ENCODE measurements at regions not wholly inside any gene's neighbourhood (a gene's known extent, or its start where the extent isn't known, plus 50 kb on each side); places are given as distances from the start of the nearest gene placed in this dataset.

DNA sequence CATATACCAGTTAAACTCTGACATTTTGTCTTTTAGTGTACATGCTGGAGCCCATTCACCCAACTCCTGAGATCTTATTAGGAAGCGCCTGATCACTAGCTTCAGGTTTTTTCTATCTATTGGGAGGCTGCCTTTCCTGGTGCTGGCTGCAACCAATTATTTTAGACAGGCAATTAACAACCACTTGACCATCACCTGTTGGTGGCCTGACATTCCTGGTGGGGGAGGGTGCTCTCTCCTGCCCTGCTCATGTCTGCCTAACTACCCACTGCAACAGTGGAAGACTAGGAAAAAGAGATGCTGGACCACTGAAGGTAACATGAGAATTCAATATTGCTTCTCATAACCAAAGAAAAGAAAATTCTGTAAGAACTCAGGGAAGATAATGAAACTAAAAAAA lies 190.3 kb upstream of the GRM3 start:
- no peak for TF ChIP-seq EZH2 (IDR thresholded peaks at IDR 0.05; ENCODE audit: low read length, missing control alignments)
- TF ChIP-seq, protein P1, sequence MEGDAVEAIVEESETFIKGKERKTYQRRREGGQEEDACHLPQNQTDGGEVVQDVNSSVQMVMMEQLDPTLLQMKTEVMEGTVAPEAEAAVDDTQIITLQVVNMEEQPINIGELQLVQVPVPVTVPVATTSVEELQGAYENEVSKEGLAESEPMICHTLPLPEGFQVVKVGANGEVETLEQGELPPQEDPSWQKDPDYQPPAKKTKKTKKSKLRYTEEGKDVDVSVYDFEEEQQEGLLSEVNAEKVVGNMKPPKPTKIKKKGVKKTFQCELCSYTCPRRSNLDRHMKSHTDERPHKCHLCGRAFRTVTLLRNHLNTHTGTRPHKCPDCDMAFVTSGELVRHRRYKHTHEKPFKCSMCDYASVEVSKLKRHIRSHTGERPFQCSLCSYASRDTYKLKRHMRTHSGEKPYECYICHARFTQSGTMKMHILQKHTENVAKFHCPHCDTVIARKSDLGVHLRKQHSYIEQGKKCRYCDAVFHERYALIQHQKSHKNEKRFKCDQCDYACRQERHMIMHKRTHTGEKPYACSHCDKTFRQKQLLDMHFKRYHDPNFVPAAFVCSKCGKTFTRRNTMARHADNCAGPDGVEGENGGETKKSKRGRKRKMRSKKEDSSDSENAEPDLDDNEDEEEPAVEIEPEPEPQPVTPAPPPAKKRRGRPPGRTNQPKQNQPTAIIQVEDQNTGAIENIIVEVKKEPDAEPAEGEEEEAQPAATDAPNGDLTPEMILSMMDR (conservative IDR thresholded peaks at IDR 0.05 in 1 of 2, IDR thresholded peaks at IDR 0.05 in 1 of 2; ENCODE audit: low read depth in 1 of 2, low read length in 2 of 2) = no peak
- H3K4me2 ChIP-seq (ENCODE audit: extremely low read depth, insufficient read depth, low read length) = no peak overlapping the region
- no peak overlapping the region for H3K4me3 ChIP-seq (replicated peaks in 1 of 4; ENCODE audit: control extremely low read depth in 1 of 4, insufficient read depth in 1 of 4, low read depth in 3 of 4, low read length in 4 of 4)

DNA sequence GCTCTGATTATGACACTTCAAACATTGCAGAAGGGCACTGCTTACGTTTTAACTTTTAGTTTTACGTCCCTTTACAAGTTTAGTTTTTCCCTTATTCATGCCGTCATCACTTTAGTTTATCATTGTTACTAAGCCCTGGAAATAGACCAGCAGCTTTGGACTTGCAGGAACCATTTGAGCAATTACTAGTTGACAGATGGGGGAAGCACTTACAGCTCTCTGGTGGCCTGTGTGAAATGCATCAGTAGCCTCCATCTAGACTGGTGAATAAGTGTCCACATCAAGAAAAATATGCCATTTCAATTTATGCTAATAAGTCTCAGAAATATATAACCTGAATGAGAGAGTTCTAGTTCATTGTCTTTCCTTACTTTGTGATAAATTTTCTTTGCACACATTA lies 194.9 kb upstream of the GRM3 start:
- Histone ChIP-seq H3K4me1 (ENCODE audit: control insufficient read depth, extremely low read depth, insufficient read depth, low read length) (no peaks in the 10 kb centered on the region), H3K9me3 (ENCODE audit: control insufficient read depth, insufficient read depth, low read depth, low read length) (no peaks in the 10 kb centered on the region), H3K4me3 (replicated peaks in 1 of 4; ENCODE audit: control extremely low read depth in 1 of 4, insufficient read depth in 1 of 4, low read depth in 3 of 4, low read length in 4 of 4) (no peak overlapping the region), H3K79me2 (ENCODE audit: control insufficient read depth, insufficient read depth, low read length) (no peaks in the 10 kb centered on the region), H3K9ac (ENCODE audit: insufficient read depth, low read length) (no peak overlapping the region), H3K27me3 (ENCODE audit: control insufficient read depth, insufficient read depth, low read length) (no peaks in the 10 kb centered on the region), H4K20me1 (ENCODE audit: control insufficient read depth, extremely low read depth, insufficient read depth, low read length) (no peaks in the 10 kb centered on the region), H3K27ac (ENCODE audit: insufficient read depth, low read length) (no peak overlapping the region), H2AFZ (ENCODE audit: low read length) (no peak overlapping the region), H3K36me3 (ENCODE audit: control insufficient read depth, insufficient read depth, low read length) (no peaks in the 10 kb centered on the region), H3K4me2 (ENCODE audit: extremely low read depth, insufficient read depth, low read length) (no peak overlapping the region)
- DNase-seq (ENCODE audit: low read depth in 2 of 2) = no peak
- no peak for TF ChIP-seq EZH2 (IDR thresholded peaks at IDR 0.05; ENCODE audit: low read length, missing control alignments)
- TF ChIP-seq, protein P1 (conservative IDR thresholded peaks at IDR 0.05 in 1 of 2, IDR thresholded peaks at IDR 0.05 in 1 of 2; ENCODE audit: low read depth in 1 of 2, low read length in 2 of 2) = no peak

More for the DNA sequence above, 190.3 kb upstream of the GRM3 start:
- H3K9ac ChIP-seq (ENCODE audit: insufficient read depth, low read length) = no peak overlapping the region
- H3K4me1 ChIP-seq (ENCODE audit: control insufficient read depth, extremely low read depth, insufficient read depth, low read length) = no peaks in the 10 kb centered on the region
- H3K27ac ChIP-seq (ENCODE audit: insufficient read depth, low read length) = no peak overlapping the region
- H2AFZ ChIP-seq (ENCODE audit: low read length) = no peak overlapping the region
- no peaks in the 10 kb centered on the region for H4K20me1 ChIP-seq (ENCODE audit: control insufficient read depth, extremely low read depth, insufficient read depth, low read length)
- no peak for DNase-seq (ENCODE audit: low read depth in 2 of 2)
- no peaks in the 10 kb centered on the region for H3K9me3 ChIP-seq (ENCODE audit: control insufficient read depth, insufficient read depth, low read depth, low read length)
- no peaks in the 10 kb centered on the region for H3K27me3 ChIP-seq (ENCODE audit: control insufficient read depth, insufficient read depth, low read length)
- no peaks in the 10 kb centered on the region for H3K79me2 ChIP-seq (ENCODE audit: control insufficient read depth, insufficient read depth, low read length)
- H3K36me3 ChIP-seq (ENCODE audit: control insufficient read depth, insufficient read depth, low read length) = no peaks in the 10 kb centered on the region

DNA sequence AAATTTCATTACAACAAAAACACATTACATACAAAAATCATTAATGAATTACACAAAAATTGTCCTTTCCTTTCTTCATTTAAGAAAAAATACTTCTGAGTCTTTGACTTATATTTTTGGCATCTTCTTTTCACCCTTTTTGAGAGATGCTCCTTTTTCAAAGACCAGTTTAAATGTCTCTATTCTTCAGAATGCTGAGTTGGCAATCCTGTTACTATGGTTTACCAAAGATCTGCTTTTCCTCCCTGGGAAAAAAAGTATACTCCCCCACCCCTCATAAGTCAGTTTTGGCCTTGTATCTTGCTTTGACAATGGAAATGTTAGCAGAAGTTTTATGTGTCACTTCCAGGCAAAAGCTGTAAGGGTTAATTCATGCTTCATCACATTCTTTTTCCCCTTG lies 198.4 kb upstream of the GRM3 start:
- Histone ChIP-seq H3K9me3 (ENCODE audit: control insufficient read depth, insufficient read depth, low read depth, low read length) (no peaks in the 10 kb centered on the region), H3K4me2 (ENCODE audit: extremely low read depth, insufficient read depth, low read length) (no peak overlapping the region), H3K79me2 (ENCODE audit: control insufficient read depth, insufficient read depth, low read length) (no peaks in the 10 kb centered on the region), H3K36me3 (ENCODE audit: control insufficient read depth, insufficient read depth, low read length) (no peaks in the 10 kb centered on the region), H3K4me3 (replicated peaks in 1 of 4; ENCODE audit: control extremely low read depth in 1 of 4, insufficient read depth in 1 of 4, low read depth in 3 of 4, low read length in 4 of 4) (no peak overlapping the region), H3K27me3 (ENCODE audit: control insufficient read depth, insufficient read depth, low read length) (no peaks in the 10 kb centered on the region), H3K9ac (ENCODE audit: insufficient read depth, low read length) (no peak overlapping the region), H3K27ac (ENCODE audit: insufficient read depth, low read length) (no peak overlapping the region), H2AFZ (ENCODE audit: low read length) (no peak overlapping the region), H3K4me1 (ENCODE audit: control insufficient read depth, extremely low read depth, insufficient read depth, low read length) (no peaks in the 10 kb centered on the region), H4K20me1 (ENCODE audit: control insufficient read depth, extremely low read depth, insufficient read depth, low read length) (no peaks in the 10 kb centered on the region)
- no peak for DNase-seq (ENCODE audit: low read depth in 2 of 2)
- no peak for TF ChIP-seq EZH2 (IDR thresholded peaks at IDR 0.05; ENCODE audit: low read length, missing control alignments)
- TF ChIP-seq, protein P1 (conservative IDR thresholded peaks at IDR 0.05 in 1 of 2, IDR thresholded peaks at IDR 0.05 in 1 of 2; ENCODE audit: low read depth in 1 of 2, low read length in 2 of 2) = no peak
